Calu3 (cell line): ENCODE measurements at regions not wholly inside any gene's neighbourhood (a gene's known extent, or its start where the extent isn't known, plus 50 kb on each side); places are given as distances from the start of the nearest gene placed in this dataset.

Experiments used
- BruUV-seq: library from RNA; stranded (reverse); fragments of 400-500 nt; replicated peaks from 2 replicates; lab custom pipeline; 2021; lab: Mats Ljungman, UMichigan
- CTCF ChIA-PET: fragments of 300-600 bp; sonication (Branson Sonifier 250); formaldehyde crosslinking; loops from one replicate; lab custom pipeline; 2022; ENCODE audit warnings: antibody characterized with exemption; lab: Charles Lee
- DNase-seq: peaks from one replicate; pipeline ENCODE4 v3.0.0; 2022
- H3K27ac Mint-ChIP-seq: one replicate; pipeline ENCODE4 v1.8.0; 2022; ENCODE audit warnings: mixed read lengths; ENCODE audit not compliant: unreplicated experiment
- H3K27me3 Mint-ChIP-seq: one replicate; pipeline ENCODE4 v1.8.0; 2022; ENCODE audit warnings: mixed read lengths; ENCODE audit not compliant: unreplicated experiment
- H3K36me3 Mint-ChIP-seq: one replicate; pipeline ENCODE4 v1.8.0; 2022; ENCODE audit warnings: mild to moderate bottlenecking, moderate library complexity, mixed read lengths; ENCODE audit not compliant: insufficient read depth, unreplicated experiment
- H3K4me1 Mint-ChIP-seq: one replicate; pipeline ENCODE4 v1.8.0; 2022; ENCODE audit warnings: mild to moderate bottlenecking, low read depth, mixed read lengths; ENCODE audit not compliant: unreplicated experiment
- H3K4me3 Mint-ChIP-seq: one replicate; pipeline ENCODE4 v1.8.0; 2022; ENCODE audit warnings: mild to moderate bottlenecking, low read depth, moderate library complexity, mixed read lengths; ENCODE audit not compliant: unreplicated experiment
- H3K9me3 Mint-ChIP-seq: one replicate; pipeline ENCODE4 v1.8.0; 2022; ENCODE audit warnings: low read depth, mixed read lengths; ENCODE audit not compliant: unreplicated experiment
- intact Hi-C: fragments of 100-400 bp; cut with micrococcal nuclease; formaldehyde crosslinking; loops from one replicate; pipeline ENCODE4 v1.10.0; 2022; ENCODE audit not compliant: unreplicated experiment
- TF ChIP-seq, protein P1 (sequence below): fragments of 200-600 bp; IDR thresholded peaks from one replicate; pipeline ENCODE4 v1.8.0; 2022; ENCODE audit warnings: antibody characterized with exemption; ENCODE audit not compliant: unreplicated experiment

- CTCF ChIA-PET: no interaction called here
- intact Hi-C loops: no loop called here
- Mint-ChIP-seq H3K4me3 (no peak overlapping the region), H3K4me1 (no peaks in the 10 kb centered on the region), H3K27me3 (no peaks in the 10 kb centered on the region), H3K36me3 (no peaks in the 10 kb centered on the region), H3K27ac (no peak overlapping the region), H3K9me3 (peaks cover 3% of the 10 kb centered on the region)
- DNase-seq: no peak
- no TSS peak for BruUV-seq
- TF ChIP-seq, protein P1, sequence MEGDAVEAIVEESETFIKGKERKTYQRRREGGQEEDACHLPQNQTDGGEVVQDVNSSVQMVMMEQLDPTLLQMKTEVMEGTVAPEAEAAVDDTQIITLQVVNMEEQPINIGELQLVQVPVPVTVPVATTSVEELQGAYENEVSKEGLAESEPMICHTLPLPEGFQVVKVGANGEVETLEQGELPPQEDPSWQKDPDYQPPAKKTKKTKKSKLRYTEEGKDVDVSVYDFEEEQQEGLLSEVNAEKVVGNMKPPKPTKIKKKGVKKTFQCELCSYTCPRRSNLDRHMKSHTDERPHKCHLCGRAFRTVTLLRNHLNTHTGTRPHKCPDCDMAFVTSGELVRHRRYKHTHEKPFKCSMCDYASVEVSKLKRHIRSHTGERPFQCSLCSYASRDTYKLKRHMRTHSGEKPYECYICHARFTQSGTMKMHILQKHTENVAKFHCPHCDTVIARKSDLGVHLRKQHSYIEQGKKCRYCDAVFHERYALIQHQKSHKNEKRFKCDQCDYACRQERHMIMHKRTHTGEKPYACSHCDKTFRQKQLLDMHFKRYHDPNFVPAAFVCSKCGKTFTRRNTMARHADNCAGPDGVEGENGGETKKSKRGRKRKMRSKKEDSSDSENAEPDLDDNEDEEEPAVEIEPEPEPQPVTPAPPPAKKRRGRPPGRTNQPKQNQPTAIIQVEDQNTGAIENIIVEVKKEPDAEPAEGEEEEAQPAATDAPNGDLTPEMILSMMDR: no peak
Measured at GRCh38 chr10:105990529-105990928, 1174.0 kb downstream of the SORCS1 start.

DNA sequence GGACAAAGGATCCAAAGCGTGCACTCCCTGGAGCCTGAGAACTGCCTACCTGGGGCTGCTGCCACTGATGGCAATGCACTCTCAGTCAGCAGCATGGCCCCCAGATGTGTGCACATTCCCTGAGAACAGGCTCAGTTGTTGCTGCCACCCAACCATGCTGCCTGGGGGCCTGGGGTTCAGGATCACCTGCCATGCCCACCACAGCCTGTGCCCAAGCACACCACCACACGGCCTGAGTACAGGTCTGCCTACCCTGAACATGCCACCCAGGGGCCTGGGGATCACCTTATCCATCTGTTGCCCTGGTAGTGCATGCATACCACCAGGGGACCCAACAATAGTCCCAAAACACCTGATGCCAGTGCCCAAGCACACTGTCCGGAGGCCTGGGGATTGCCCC is 1174.5 kb downstream of the SORCS1 start:
- CTCF ChIA-PET: no interaction called here
- Mint-ChIP-seq H3K9me3 (peaks cover 3% of the 10 kb centered on the region), H3K27ac (no peak overlapping the region), H3K27me3 (no peaks in the 10 kb centered on the region), H3K4me3 (no peak overlapping the region), H3K36me3 (no peaks in the 10 kb centered on the region), H3K4me1 (no peaks in the 10 kb centered on the region)
- no peak for DNase-seq
- TF ChIP-seq, protein P1: no peak
- intact Hi-C loops: no loop called here
- no TSS peak for BruUV-seq

GRCh38 chr10:105988848-105989247 is 1175.7 kb downstream of the SORCS1 start:
- no peaks in the 10 kb centered on the region for H3K4me1 Mint-ChIP-seq
- no peaks in the 10 kb centered on the region for H3K27me3 Mint-ChIP-seq
- CTCF ChIA-PET: no interaction called here
- H3K27ac Mint-ChIP-seq: no peak overlapping the region
- intact Hi-C loops: no loop called here
- peaks cover 5% of the 10 kb centered on the region for H3K9me3 Mint-ChIP-seq
- no peak overlapping the region for H3K4me3 Mint-ChIP-seq
- BruUV-seq: no TSS peak
- no peaks in the 10 kb centered on the region for H3K36me3 Mint-ChIP-seq
- TF ChIP-seq, protein P1: no peak
- no peak for DNase-seq

DNA sequence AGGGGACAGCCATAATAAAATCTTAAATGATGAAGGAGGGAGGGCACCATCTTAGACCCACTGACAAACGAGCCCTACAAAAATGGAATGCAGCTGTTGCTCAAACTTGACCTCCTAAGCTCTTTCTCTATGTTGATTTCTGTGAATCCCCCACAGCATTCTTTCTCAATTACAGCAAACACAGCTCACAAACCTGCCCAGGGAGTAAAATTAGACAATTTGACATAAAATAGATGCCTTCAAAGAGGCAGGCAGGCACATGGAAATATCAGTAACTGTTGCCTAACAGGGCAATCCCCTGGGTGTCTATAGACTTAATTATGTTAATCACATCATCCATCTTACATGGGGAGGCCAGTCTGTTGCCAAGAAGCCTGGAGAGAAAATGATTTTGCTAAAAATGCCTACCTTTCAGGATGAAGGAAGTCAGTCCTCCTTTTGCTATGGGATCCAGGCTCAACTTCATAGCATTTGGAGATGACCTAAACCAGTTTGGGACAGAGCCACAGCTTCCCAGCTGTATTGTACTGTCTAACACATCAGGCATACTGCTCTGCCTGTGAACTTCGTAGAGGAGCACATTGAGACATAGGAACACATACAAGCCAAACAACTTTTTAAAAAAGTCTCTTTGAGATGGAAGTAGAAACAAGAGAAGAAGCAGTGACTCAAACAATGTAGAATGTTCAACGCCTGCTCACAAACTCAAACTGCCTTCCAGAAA is 1177.4 kb downstream of the SORCS1 start:
- Mint-ChIP-seq H3K4me3 (no peak overlapping the region), H3K27me3 (no peaks in the 10 kb centered on the region), H3K4me1 (no peaks in the 10 kb centered on the region), H3K9me3 (peaks cover 5% of the 10 kb centered on the region), H3K36me3 (no peaks in the 10 kb centered on the region), H3K27ac (no peak overlapping the region)
- DNase-seq: no peak
- CTCF ChIA-PET: no interaction called here
- intact Hi-C loops: no loop called here
- TF ChIP-seq, protein P1: no peak
- no TSS peak for BruUV-seq
